ENCODE measurements at regions not wholly inside any gene's neighbourhood (a gene's known extent, or its start where the extent isn't known, plus 50 kb on each side); places are given as distances from the start of the nearest gene placed in this dataset.
"Not testable (repeated sequence)": the region's sequence is repeated elsewhere in the genome, so short reads cannot be mapped to it uniquely, and the experiment has no call there.

DNA sequence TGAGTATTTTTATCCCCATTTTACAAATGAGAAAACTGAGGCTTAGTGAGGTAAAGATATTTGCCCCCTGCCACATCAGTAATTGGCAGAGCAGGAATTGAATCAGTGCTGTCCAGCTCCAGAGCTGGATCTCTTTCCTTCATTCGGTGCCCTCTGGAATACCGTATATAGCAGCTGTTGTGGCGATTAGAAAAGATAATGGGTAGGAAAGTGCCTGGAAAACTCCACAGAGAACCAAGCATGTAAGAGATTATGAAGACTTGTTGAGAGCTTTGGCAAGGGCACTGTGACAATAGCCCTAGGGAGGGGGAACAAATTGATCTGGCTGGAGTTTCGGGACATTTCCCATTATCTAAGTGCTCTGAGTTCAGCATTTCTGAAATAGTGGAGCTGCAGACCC lies 82.5 kb upstream of the TEAD1 start:
- H3K9me2 ChIP-seq (ENCODE audit: insufficient read depth, low read length): no peaks in the 10 kb centered on the region
- no peaks in the 10 kb centered on the region for H3F3A ChIP-seq (ENCODE audit: insufficient read depth, low read length, poor library complexity, severe bottlenecking)
- no peaks in the 10 kb centered on the region for H4K20me1 ChIP-seq (ENCODE audit: insufficient read depth)
- H2AFZ ChIP-seq (ENCODE audit: low read depth, low read length): no peak overlapping the region
- H3K9me3 ChIP-seq (ENCODE audit: low read length): no peaks in the 10 kb centered on the region
- no peak overlapping the region for H3K4me3 ChIP-seq (ENCODE audit: low read length)
- H3K27me3 ChIP-seq (ENCODE audit: insufficient read depth, low read depth, low read length): no peaks in the 10 kb centered on the region
- no peaks in the 10 kb centered on the region for H3K36me3 ChIP-seq (ENCODE audit: insufficient read depth, low read length)
- no peak overlapping the region for H3K27ac ChIP-seq (ENCODE audit: low read length)
- no peak overlapping the region for H3K9ac ChIP-seq (ENCODE audit: low read length)
- no peak overlapping the region for H3K4me2 ChIP-seq (ENCODE audit: low read length)
- TF ChIP-seq RAD21 (conservative IDR thresholded peaks at IDR 0.05) (no peak), POLR2AphosphoS5 (IDR thresholded peaks at IDR 0.05) (no peak), EP300 (conservative IDR thresholded peaks at IDR 0.05; ENCODE audit: poor library complexity, severe bottlenecking) (no peak), EZH2 (IDR thresholded peaks at IDR 0.05; ENCODE audit: borderline replicate concordance, insufficient read depth, low read length, poor library complexity, severe bottlenecking) (no peak), SMC3 (conservative IDR thresholded peaks at IDR 0.05; ENCODE audit: poor library complexity) (no peak), MXI1 (conservative IDR thresholded peaks at IDR 0.05; ENCODE audit: poor library complexity, severe bottlenecking) (no peak), TAF1 (IDR thresholded peaks at IDR 0.05; ENCODE audit: low read depth) (no peak)
- TF ChIP-seq, protein P1, sequence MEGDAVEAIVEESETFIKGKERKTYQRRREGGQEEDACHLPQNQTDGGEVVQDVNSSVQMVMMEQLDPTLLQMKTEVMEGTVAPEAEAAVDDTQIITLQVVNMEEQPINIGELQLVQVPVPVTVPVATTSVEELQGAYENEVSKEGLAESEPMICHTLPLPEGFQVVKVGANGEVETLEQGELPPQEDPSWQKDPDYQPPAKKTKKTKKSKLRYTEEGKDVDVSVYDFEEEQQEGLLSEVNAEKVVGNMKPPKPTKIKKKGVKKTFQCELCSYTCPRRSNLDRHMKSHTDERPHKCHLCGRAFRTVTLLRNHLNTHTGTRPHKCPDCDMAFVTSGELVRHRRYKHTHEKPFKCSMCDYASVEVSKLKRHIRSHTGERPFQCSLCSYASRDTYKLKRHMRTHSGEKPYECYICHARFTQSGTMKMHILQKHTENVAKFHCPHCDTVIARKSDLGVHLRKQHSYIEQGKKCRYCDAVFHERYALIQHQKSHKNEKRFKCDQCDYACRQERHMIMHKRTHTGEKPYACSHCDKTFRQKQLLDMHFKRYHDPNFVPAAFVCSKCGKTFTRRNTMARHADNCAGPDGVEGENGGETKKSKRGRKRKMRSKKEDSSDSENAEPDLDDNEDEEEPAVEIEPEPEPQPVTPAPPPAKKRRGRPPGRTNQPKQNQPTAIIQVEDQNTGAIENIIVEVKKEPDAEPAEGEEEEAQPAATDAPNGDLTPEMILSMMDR (IDR thresholded peaks at IDR 0.05; ENCODE audit: poor library complexity, severe bottlenecking): no peak
- TF ChIP-seq, protein P2, sequence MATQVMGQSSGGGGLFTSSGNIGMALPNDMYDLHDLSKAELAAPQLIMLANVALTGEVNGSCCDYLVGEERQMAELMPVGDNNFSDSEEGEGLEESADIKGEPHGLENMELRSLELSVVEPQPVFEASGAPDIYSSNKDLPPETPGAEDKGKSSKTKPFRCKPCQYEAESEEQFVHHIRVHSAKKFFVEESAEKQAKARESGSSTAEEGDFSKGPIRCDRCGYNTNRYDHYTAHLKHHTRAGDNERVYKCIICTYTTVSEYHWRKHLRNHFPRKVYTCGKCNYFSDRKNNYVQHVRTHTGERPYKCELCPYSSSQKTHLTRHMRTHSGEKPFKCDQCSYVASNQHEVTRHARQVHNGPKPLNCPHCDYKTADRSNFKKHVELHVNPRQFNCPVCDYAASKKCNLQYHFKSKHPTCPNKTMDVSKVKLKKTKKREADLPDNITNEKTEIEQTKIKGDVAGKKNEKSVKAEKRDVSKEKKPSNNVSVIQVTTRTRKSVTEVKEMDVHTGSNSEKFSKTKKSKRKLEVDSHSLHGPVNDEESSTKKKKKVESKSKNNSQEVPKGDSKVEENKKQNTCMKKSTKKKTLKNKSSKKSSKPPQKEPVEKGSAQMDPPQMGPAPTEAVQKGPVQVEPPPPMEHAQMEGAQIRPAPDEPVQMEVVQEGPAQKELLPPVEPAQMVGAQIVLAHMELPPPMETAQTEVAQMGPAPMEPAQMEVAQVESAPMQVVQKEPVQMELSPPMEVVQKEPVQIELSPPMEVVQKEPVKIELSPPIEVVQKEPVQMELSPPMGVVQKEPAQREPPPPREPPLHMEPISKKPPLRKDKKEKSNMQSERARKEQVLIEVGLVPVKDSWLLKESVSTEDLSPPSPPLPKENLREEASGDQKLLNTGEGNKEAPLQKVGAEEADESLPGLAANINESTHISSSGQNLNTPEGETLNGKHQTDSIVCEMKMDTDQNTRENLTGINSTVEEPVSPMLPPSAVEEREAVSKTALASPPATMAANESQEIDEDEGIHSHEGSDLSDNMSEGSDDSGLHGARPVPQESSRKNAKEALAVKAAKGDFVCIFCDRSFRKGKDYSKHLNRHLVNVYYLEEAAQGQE (IDR thresholded peaks at IDR 0.05; ENCODE audit: borderline replicate concordance): no peak
- H3K79me2 ChIP-seq (replicated peaks; ENCODE audit: insufficient read depth, low read length): no peaks in the 10 kb centered on the region

DNA sequence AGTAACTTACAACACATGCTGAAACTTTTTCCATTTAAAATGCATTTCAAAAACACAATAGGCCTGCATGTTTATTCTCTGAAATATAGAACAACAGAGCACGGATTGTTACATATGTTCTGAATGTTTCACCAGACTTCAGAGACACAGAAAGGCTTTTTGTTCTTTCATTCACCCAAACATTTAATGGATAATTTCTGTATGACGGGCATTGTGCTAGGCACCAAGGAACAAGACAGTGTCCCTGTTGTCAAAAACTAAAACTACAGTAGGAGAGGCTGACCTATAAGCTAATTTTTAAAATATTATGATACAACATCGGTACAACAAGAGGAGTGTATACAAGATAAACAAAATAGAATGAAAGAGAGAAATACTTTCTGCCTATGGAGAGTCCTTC lies 81.9 kb upstream of the TEAD1 start:
- Histone ChIP-seq H3K79me2 (replicated peaks; ENCODE audit: insufficient read depth, low read length) (no peaks in the 10 kb centered on the region), H3K9ac (ENCODE audit: low read length) (no peak overlapping the region), H2AFZ (ENCODE audit: low read depth, low read length) (no peak overlapping the region), H3K9me3 (ENCODE audit: low read length) (no peaks in the 10 kb centered on the region), H4K20me1 (ENCODE audit: insufficient read depth) (no peaks in the 10 kb centered on the region), H3K4me2 (ENCODE audit: low read length) (no peak overlapping the region), H3K36me3 (ENCODE audit: insufficient read depth, low read length) (no peaks in the 10 kb centered on the region), H3K27me3 (ENCODE audit: insufficient read depth, low read depth, low read length) (no peaks in the 10 kb centered on the region), H3K4me3 (ENCODE audit: low read length) (no peak overlapping the region), H3F3A (ENCODE audit: insufficient read depth, low read length, poor library complexity, severe bottlenecking) (no peaks in the 10 kb centered on the region), H3K27ac (ENCODE audit: low read length) (no peak overlapping the region), H3K9me2 (ENCODE audit: insufficient read depth, low read length) (no peaks in the 10 kb centered on the region)
- no peak for TF ChIP-seq TAF1 (IDR thresholded peaks at IDR 0.05; ENCODE audit: low read depth)
- no peak for TF ChIP-seq EZH2 (IDR thresholded peaks at IDR 0.05; ENCODE audit: borderline replicate concordance, insufficient read depth, low read length, poor library complexity, severe bottlenecking)
- TF ChIP-seq, protein P2 (IDR thresholded peaks at IDR 0.05; ENCODE audit: borderline replicate concordance): no peak
- TF ChIP-seq MXI1 (conservative IDR thresholded peaks at IDR 0.05; ENCODE audit: poor library complexity, severe bottlenecking): no peak
- no peak for TF ChIP-seq SMC3 (conservative IDR thresholded peaks at IDR 0.05; ENCODE audit: poor library complexity)
- no peak for TF ChIP-seq RAD21 (conservative IDR thresholded peaks at IDR 0.05)
- TF ChIP-seq EP300 (conservative IDR thresholded peaks at IDR 0.05; ENCODE audit: poor library complexity, severe bottlenecking): no peak
- TF ChIP-seq, protein P1 (IDR thresholded peaks at IDR 0.05; ENCODE audit: poor library complexity, severe bottlenecking): no peak
- no peak for TF ChIP-seq POLR2AphosphoS5 (IDR thresholded peaks at IDR 0.05)

DNA sequence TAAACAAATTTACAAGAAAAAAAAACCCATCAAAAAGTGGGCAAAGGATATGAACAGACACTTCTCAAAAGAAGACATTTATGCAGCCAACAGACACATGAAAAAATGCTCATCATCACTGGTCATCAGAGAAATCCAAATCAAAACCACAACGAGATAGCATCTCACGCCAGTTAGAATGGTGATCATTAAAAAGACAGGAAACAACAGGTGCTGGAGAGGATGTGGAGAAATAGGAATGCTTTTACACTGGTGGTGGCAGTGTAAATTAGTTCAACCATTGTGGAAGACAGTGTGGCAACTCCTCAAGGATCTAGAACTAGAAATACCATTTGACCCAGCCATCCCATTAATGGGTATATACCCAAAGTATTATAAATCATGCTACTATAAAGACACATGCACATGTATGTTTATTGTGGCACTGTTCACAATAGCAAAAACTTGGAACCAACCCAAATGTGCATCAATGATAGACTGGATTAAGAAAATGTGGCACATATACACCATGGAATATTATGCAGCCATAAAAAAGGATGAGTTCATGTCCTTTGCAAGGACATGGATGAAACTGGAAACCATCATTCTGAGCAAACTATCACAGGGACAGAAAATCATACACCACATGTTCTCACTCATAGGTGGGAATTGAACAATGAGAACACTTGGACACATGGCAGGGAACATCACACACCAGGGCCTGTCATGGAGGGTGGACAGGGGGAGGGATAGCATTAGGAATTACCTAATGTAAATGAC lies 79.0 kb upstream of the TEAD1 start:
- H3K9me3 ChIP-seq (ENCODE audit: low read length); H3K36me3 ChIP-seq (ENCODE audit: insufficient read depth, low read length); H3K9ac ChIP-seq (ENCODE audit: low read length); H4K20me1 ChIP-seq (ENCODE audit: insufficient read depth); H3K27me3 ChIP-seq (ENCODE audit: insufficient read depth, low read depth, low read length); H3K4me2 ChIP-seq (ENCODE audit: low read length); H3K9me2 ChIP-seq (ENCODE audit: insufficient read depth, low read length); H3K4me3 ChIP-seq (ENCODE audit: low read length); H3F3A ChIP-seq (ENCODE audit: insufficient read depth, low read length, poor library complexity, severe bottlenecking); H3K79me2 ChIP-seq (replicated peaks; ENCODE audit: insufficient read depth, low read length); H3K27ac ChIP-seq (ENCODE audit: low read length); H2AFZ ChIP-seq (ENCODE audit: low read depth, low read length): not testable (repeated sequence)

Measured in neural cell (in vitro differentiated cells).